BE2C (cell line): ENCODE measurements at regions not wholly inside any gene's neighbourhood (a gene's known extent, or its start where the extent isn't known, plus 50 kb on each side); places are given as distances from the start of the nearest gene placed in this dataset.

ENCODE experiments used
- DNase-seq: peaks from one replicate; pipeline ENCODE4 v3.0.0-alpha.2; 2020
- H3K27me3 ChIP-seq: fragments of 250-450 bp; sonication (Bioruptor Pico); 2 replicates; pipeline ENCODE4 v1.5.1; 2020; ENCODE audit warnings: mild to moderate bottlenecking
- H3K36me3 ChIP-seq: fragments of 250-450 bp; sonication (Bioruptor Pico); 2 replicates; pipeline ENCODE4 v1.5.1; 2020; ENCODE audit warnings: mild to moderate bottlenecking
- H3K4me1 ChIP-seq: fragments of 250-450 bp; sonication (Bioruptor Pico); 2 replicates; pipeline ENCODE4 v1.5.1; 2020
- H3K4me3 ChIP-seq: 2 replicates; pipeline ENCODE4 v1.5.1; 2011; ENCODE audit warnings: low read depth, low read length
- H3K9me3 ChIP-seq: fragments of 250-450 bp; sonication (Bioruptor Pico); 2 replicates; pipeline ENCODE4 v1.5.1; 2020
- CTCF ChIP-seq: IDR thresholded peaks from 2 replicates; pipeline ENCODE4 v1.5.1; 2012; ENCODE audit warnings: mild to moderate bottlenecking, low read depth, low read length

- no peak for DNase-seq
- H3K36me3 ChIP-seq: no peaks in the 10 kb centered on the region
- no peak for TF ChIP-seq CTCF
Measured at GRCh38 chr11:25730230-25730629, 601.7 kb upstream of the ANO3 start.

GRCh38 chr11:25733777-25734176 is 598.2 kb upstream of the ANO3 start:
- TF ChIP-seq CTCF: peak; percentile 26
- no peaks in the 10 kb centered on the region for H3K27me3 ChIP-seq
- no peak overlapping the region for H3K4me3 ChIP-seq
- H3K36me3 ChIP-seq: no peaks in the 10 kb centered on the region
- no peaks in the 10 kb centered on the region for H3K4me1 ChIP-seq
- no peak for DNase-seq
- H3K9me3 ChIP-seq: no peaks in the 10 kb centered on the region

More at GRCh38 chr11:25730230-25730629, 601.7 kb upstream of the ANO3 start:
- H3K4me3 ChIP-seq: no peak overlapping the region
- no peaks in the 10 kb centered on the region for H3K4me1 ChIP-seq
- H3K27me3 ChIP-seq: no peaks in the 10 kb centered on the region
- H3K9me3 ChIP-seq: no peaks in the 10 kb centered on the region

- no peak for DNase-seq
- TF ChIP-seq CTCF: peak; percentile 50
- Histone ChIP-seq H3K9me3 (no peaks in the 10 kb centered on the region), H3K4me1 (no peaks in the 10 kb centered on the region), H3K36me3 (no peaks in the 10 kb centered on the region), H3K27me3 (no peaks in the 10 kb centered on the region), H3K4me3 (no peak overlapping the region)
Measured at GRCh38 chr11:25734591-25735211, 597.2 kb upstream of the ANO3 start.

GRCh38 chr11:25737071-25737675 is 594.8 kb upstream of the ANO3 start:
- H3K4me3 ChIP-seq: no peak overlapping the region
- H3K27me3 ChIP-seq: no peaks in the 10 kb centered on the region
- H3K36me3 ChIP-seq: no peaks in the 10 kb centered on the region
- no peak for TF ChIP-seq CTCF
- H3K4me1 ChIP-seq: no peaks in the 10 kb centered on the region
- H3K9me3 ChIP-seq: no peaks in the 10 kb centered on the region
- no peak for DNase-seq

GRCh38 chr11:25741886-25742285 is 590.0 kb upstream of the ANO3 start:
- Histone ChIP-seq H3K9me3 (no peaks in the 10 kb centered on the region), H3K4me3 (no peak overlapping the region), H3K4me1 (no peaks in the 10 kb centered on the region), H3K27me3 (no peaks in the 10 kb centered on the region), H3K36me3 (no peaks in the 10 kb centered on the region)
- no peak for TF ChIP-seq CTCF
- DNase-seq: no peak

- H3K36me3 ChIP-seq: no peaks in the 10 kb centered on the region
- no peak for DNase-seq
- H3K9me3 ChIP-seq: no peaks in the 10 kb centered on the region
- no peaks in the 10 kb centered on the region for H3K4me1 ChIP-seq
- no peaks in the 10 kb centered on the region for H3K27me3 ChIP-seq
- no peak for TF ChIP-seq CTCF
- H3K4me3 ChIP-seq: no peak overlapping the region
Measured at GRCh38 chr11:25742800-25743199, 589.1 kb upstream of the ANO3 start.
